Forelimb muscle (tissue), 1 donor: ENCODE measurements at regions not wholly inside any gene's neighbourhood (a gene's known extent, or its start where the extent isn't known, plus 50 kb on each side); places are given as distances from the start of the nearest gene placed in this dataset.
A peak's percentile ranks its signal among the peaks of the same experiment; 100 is the strongest.

ENCODE experiments used
- DNase-seq: peaks from one replicate; pipeline ENCODE4 v3.0.0-alpha.2; 2013; ENCODE audit warnings: low read depth

DNA sequence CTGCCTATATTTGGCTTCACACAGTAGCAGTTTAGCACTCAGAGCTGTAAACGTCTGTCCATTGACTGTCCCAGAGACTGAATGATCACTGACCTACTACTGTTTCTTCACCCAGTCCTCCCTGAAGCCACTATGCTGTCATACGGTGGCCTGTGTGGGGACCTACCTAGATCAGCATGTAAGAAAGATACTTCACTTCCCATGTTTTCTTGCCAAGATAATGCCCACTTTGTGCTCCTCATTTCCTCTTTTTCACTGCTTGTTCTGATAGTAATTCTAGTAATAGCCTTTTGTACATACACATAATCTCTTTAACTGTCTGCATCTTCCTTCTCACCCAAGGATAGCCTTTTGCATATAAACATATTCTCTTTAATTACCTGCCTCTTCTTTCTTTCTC, 109.9 kb upstream of the TIAM2 start:
- DNase-seq: no peak

DNA sequence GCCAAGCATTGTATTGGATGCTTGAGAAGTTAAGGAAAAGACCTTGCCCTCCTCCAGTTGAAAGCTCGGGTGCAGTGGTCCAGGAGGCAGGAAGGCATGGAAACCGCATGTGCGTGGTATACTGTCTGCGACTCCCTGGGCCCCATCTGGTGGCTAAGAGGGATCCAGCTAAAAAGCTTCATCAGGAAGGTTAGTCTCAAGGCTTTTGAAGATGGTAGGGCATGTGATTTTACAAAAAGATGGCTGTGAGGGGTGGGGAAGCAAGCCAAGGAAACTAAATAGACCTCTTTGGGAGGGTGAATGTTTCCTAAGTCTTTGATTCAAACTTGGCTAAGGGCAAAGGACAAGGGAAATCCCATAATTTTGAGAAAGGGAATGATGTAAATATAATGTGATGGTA, 109.1 kb upstream of the TIAM2 start:
- DNase-seq: no peak

DNA sequence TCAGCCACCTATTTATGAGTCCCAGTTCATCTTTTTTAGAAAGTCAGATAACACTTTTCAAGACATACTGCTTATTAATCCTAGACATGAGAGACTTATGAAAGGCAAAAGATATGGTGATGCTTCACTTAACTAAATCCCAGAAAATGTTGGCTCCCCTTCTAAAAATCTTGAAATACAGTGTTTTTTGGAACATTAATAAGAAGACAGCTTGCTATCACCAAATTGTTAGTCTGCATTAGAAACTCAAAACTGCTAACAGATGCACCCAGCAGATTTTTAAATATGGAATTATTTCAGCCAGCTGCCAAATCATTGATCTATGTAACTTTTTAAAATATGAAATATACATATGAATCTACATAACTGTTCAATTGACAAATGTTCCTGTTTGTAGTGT, 108.6 kb upstream of the TIAM2 start:
- DNase-seq: no peak

DNA sequence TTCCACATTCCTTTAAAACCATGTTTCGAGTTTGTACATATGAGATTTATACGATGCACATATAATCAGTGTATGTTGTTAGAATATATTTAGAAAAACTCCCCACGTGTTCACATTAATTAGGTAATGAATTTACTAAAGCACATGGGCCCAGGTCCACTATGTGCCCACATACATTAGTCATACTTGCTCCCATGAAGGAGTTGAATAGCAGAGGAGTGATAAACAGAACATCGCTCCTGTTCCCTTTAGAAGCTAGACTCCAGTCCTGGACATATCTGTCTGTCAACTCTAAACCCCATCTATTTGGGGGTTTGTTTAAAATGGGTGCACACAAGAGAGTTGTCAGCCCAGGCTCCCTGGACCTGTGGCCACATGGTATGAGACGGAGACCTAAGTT, 108.1 kb upstream of the TIAM2 start:
- DNase-seq: no peak

DNA sequence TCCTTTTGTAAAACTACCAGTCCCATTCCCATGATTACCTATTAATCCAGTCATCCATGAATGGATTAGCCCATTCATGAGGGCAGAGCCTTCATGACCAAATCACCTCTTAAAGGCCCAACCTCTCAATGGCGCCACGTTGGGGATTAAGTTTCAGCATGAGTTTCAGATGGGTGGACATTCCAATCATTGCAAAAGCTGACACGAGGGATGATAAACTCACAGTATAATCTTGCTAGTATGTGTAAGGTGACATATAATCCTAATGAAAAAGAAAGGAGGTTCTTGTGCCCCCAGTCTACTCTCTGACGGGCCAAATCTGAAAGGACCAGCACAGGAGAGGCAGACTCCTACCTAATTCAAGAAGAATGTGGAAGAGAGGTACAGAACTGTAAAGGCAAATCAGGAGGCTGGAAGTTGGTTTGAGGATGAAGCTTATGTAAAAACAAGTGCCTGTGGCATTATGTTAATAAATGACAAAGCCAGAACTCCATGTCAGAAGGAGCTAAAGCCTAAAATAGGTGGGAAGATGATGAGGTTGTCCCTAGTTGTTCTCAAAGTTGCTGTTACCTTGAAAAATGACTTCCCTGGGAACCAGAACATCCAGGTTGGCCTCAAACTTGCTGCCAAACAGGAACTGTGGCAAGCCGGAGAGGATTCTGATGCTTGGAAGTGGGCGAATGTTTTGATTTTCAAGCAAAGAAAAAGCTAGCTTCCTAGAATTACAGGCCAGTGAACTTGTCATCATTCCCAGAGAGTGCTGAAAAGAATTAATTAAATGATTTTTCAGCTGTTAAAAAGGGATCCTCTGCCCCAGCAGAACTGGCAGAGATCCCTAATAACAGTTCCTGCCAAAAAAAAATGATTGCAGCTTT, 106.5 kb upstream of the TIAM2 start:
- DNase-seq: no peak

DNA sequence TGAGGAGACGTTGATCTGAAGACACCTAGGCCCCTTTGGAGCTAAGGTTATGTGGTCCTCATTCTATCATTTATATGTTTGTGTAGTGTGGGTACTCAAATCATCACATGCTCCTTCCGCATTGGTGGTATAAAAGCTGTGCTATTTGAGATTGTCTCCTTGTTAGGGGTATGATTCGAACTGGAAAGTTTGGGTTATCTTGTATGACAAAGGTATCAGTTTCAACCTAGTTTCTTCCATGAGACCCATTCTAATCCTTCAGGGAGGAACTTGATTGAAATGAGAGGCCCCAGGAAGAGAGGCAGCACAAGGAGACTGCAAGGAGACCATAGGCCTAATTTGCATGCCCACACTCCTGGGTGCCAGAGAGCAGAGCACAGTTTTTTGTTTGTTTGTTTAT, 104.2 kb upstream of the TIAM2 start:
- DNase-seq: no peak

DNA sequence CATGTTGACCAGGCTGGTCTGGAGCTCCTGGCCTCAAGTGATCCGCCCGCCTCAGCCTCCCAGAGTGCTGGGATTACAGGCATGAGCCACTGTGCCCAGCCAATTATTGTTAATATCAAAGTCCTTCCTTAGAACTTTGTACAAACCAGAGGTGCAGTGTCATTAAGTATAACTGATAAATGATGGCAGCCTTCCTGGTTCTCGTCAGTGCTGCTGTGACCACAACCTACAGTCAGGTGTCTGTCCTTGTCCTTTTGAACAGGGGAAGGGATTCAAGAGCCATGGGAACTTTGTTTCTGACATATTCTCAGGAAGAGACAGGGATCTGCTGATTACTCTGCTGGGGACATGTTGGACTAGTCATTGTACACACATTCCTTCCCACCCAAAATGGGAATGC, 103.2 kb upstream of the TIAM2 start:
- DNase-seq: no peak

DNA sequence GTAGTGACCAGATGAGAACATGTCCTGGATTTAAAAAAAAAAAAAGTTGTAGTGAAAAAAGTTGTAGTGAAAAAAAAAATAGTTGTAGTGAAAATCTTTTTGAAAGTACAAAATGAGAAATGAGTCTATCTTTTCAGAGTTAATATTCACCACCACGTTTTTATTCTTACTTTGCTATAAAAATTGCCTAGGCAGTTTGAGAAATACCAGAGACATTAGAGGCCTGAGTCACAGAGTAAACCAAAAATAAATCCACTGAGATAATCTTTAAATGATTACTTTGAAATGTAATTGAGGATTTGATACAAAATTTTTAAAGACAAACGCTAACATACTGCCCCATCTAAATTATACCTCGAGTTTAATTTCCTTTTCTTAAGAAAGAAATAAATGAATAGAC, 101.2 kb upstream of the TIAM2 start:
- DNase-seq: no peak

DNA sequence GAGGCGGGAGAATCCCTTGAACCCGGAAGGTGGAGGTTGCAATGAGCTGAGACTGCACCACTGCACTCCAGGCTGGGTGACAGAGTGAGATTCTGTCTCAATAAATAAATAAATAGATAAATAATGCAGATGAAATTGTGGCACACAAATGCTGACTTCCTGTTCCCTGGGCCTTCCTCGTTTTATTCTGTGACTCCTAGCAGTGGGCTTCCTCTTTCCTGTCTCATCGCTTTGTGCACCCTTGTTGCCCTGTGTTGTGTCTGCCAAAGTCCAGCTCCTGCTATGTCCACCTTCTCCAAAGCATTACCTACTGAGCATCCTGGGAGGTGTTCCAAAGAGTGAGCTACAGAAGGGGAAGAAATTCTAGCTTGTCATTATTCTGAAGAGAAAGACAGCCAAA, 100.2 kb upstream of the TIAM2 start:
- DNase-seq: no peak

DNA sequence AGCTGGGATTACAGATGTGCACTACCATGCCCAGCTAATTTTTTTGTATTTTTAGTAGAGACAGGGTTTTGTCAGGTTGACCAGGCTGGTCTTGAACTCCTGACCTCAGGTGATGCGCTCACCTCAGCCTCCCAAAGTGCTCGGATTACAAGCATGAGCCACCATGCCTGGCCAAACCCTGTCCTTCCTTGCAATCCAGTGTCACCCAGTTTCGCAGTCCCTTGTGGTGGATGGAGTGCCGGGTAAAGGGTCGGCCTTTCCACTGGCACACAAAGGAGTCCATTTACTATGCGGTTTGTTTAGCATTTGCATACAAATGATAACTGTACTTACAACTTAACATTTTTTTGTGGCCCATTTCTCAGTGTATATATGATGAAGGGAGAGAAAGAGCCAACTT, 99.3 kb upstream of the TIAM2 start:
- no peak for DNase-seq

DNA sequence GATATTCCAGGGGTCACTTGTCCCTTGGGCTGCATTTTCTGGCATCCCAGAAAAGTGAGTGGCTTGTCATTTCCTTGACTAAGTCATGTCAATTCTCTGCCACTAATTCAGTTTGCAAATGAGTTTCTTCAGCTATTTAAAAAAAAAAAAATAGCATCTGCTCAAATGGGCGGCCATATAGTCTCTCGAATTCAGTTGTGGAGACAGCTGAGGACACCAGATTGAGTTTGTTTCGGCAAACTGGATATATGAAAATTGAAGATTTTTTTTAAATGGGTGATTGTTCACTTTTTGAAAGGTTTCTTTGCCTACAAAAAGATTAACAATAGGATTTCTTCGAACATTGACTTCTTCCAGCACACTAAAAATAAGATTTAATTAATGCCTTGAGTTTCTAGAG, 96.3 kb upstream of the TIAM2 start:
- no peak for DNase-seq

DNA sequence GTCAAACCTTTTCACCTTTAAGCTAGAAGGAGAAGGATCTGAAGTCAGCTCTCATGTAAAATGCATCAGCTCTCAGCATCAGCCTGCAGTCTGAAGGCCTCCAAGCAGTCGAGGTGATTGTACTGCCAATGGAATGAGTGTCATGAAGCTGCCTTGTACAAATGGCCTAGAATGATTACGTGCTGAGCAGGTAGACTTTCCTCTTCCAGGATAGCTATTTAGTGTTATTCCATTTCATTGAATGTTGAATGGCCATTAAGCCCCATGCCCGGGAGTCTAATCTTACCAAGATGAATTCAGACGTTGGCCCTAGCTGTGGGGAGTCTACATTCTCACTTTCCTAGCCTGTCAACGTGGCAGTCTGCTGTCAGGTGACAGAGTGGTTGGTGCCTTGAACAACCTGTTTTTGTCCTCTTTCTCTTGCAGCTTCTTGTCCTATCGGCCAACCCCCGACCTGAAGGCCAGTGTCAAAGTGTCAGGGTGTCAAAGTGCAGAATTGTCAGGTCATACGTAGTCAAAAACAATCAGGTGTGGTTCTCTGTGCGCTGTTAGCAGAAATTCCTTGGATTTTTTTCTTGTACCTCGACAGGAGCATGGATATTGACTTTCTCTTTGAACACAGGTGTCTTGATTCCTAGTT, 95.2 kb upstream of the TIAM2 start:
- DNase-seq: no peak

DNA sequence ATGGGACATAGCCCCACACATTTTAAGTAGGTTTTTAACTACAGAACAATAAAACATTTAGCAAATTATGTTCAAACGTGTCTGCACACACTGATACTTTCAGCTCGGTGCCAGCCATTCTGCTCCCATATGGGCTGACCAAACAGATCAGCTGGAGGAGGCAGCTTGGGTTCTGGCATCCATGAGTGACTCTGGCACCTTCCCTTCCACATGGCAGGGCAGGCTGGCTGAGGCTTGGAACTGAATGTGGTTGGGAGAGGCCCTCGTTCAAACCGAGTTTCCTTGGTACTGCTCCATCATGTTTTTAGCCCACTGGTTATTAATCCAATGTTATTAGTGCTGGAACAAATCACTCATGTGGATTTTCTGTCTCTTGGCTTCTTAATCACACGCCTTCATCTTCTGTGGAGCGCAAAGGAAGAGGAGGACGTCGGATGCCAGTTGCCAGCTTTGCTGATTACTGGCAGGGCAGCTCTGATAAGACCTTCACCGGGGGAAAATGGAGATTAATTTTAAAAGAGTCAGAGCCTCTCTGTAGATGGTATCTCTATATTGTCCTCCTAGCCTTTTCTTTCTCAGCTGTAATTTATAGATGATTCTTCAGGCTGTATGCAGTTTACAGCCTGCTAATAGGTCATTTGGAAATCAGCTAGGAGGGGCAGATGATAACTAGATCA, 93.1 kb upstream of the TIAM2 start:
- no peak for DNase-seq

DNA sequence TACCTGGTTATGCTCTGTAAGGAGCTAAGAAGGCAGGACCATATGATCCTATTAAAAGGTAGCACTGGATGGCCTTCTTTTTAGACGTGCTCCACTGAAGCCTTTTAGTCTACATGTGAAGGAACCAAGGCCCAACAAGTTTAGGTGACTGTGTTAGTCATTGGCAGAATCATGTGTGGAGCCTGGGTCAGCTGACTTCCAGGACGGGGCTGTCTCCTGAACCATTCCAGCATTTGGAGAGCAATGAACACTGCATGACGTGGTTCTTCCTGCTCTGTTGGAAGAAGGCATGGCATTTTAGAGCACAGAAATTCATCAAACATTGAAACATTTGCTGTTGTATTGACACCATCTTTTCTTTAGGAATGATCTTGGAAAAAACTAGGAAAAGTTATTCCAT, 87.8 kb upstream of the TIAM2 start:
- DNase-seq: no peak

DNA sequence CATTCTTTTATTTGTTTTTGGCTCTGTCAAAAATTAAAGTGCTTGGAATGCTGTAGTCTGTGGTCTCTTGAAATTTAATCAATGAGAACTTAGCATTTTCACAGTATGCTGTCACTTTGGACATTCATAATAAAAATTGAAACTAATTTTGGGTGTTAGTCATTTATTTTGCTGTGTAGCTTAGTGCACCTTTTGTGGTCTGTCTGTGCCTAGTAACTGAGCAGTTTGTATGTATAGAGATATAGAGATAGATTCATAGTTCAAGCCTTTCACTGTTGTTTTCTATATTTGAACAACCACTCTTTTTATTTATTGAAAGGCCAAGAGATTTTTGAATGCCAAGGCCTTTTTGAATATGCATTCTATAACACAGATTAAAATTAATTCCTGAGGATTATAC, 86.4 kb upstream of the TIAM2 start:
- DNase-seq: no peak

DNA sequence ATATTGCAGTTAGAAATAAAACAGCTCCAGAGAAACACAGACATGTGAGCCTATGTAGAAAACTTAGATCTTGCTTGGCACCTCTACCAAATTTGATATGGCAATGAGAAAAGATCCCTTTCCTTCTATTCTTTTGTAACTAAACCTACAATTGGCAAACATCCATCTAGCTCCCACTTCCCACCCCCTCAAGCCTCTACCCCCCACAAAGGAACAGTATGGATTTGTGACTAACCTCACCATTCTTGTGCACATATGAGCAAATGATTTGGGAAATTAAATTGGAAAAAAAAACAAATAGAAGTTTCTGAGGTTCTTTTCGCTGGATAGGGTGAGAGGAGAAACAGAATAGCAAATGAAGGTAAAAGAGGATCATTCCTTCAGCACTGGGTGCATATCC, 85.8 kb upstream of the TIAM2 start:
- no peak for DNase-seq

DNA sequence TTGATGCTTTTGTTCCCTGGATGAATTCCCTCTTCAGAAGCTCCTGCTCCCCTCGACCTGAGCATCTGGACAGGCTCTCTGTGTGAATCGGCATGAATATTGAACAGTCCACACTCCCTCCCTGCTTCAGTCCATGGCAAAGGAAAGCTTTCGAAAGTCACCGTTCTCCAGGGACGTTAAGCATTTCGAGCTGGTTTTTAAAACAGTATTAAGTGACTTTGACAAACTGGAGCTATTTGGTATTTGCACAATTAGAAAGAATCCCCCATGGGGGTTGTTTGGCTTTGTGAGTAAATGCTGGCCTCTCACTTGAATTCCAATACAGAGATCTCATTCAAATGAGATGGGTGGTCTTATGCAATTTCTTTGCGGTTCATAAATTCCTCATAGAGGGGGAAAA, 85.3 kb upstream of the TIAM2 start:
- no peak for DNase-seq

DNA sequence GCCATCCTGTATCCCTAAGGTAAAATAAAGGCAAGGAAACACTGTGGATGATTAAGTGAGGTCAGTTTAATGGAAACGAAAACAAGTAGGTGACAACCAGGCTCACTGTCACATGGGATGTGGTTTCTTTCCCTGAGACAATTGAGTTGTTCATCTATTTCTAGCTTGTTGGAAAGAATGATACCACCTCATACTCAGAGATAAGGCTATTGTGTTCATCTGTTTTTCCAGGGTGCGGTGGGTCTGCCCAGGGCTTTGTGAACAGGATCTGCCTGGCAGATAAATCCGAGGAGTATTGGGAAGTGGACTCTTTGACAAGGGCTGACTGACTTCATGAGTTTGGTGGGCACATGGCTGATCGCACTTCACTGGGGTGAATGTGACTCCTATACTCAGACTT, 80.8 kb upstream of the TIAM2 start:
- no peak for DNase-seq

DNA sequence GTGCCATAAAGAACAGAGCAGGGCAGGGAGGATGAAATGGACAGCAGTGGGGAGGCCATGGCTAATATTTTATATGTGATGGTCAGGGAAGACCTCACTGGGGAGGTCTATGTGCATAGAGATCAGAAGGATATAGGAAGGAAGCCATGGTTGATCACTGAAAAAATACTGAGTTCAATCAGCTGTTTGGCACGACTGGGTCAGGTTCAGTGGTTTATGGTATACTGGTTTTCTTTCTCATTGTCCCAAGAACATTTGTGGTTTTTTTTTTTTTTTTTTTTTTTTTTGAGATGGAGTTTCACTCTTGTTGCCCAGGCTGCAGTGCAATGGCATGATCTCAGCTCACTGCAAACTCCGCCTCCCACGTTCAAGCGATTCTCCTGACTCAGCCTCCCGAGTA, 78.3 kb upstream of the TIAM2 start:
- DNase-seq: no peak

DNA sequence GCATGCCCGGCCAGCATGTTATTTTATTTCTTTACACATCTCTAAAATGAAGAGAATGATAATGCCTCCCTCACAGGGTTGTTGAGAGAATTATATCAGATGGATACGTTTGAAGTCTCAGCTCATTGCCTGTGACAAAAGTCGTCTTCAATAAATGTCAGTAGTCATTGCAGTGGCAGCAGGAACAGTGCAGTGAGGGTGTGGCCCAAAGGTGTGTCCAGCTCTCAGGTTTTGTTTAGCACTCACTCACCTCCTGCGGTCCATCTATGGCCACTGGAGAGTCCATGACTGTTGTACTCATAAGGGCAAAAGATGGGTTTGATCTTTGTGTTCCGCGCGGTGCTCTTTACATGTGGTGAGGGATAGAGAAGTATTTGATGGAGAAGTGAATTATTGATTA, 77.2 kb upstream of the TIAM2 start:
- no peak for DNase-seq

DNA sequence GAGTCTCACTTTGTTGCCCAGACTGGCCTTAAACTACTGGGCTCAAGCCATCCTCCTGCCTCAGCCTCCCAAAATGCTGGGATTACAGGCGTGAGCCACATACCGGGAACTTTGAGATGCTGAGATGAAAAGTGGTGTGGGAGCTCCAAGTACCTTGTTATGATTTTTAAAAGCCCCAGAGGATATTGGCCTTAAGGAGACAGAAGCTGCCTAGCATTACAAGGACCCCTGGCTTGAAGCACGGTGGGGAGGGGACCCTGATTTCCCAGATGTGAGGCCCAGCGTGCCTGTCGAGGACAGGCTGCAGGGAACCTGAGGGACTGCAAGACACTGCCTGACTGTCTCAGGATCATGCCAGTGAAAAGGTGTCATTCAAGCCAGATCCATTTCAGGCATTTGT, 75.3 kb upstream of the TIAM2 start:
- no peak for DNase-seq

DNA sequence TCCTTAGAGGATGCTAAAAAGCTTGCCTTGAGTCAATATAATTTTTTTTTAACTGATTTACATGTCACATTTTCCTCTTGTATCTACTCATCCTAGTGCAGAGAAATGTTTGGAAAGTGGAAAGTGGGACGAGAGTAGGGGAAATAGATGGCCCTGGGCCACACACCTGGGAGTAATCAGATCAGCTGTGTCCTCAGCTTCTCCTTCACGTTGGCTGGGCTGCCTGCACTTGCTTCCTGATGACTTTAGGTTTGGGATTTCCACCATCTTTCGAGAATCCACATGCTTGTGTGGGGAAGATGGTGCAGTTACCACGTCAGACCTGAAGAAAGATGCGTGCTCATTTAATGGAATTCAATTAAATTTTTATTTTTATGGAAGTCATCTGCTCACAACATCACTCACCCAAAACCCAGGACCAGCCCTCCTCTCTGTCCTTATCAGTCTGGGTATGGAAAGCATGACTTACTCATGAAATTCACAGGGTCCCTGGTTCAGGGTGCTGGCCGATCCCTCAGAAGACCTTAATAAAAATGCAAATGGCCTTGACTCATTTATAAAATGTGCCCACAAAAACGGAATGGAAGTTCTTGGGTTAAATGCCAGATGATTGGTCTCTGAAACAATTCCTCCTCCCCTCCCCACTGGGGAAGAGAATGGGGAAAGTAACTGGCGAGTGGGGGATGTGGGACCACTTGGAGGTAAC, 74.5 kb upstream of the TIAM2 start:
- DNase-seq: peak; percentile 62
